PC-3 (cell line): ENCODE measurements at regions not wholly inside any gene's neighbourhood (a gene's known extent, or its start where the extent isn't known, plus 50 kb on each side); places are given as distances from the start of the nearest gene placed in this dataset.

Experiments used
- EZH2 ChIP-seq: fragments of 300-600 bp; sonication (generic); IDR thresholded peaks from one replicate; pipeline ENCODE4 v1.6.1; 2017; ENCODE audit warnings: antibody characterized with exemption, mild to moderate bottlenecking, low read length; ENCODE audit not compliant: unreplicated experiment
- EZH2phosphoT487 ChIP-seq: fragments of 300-600 bp; sonication (generic); IDR thresholded peaks from 2 replicates; pipeline ENCODE4 v1.6.1; 2018; ENCODE audit warnings: mild to moderate bottlenecking, antibody characterized with exemption, low read length, borderline replicate concordance
- TF ChIP-seq, protein P1 (sequence below): fragments of 300-600 bp; sonication (generic); conservative IDR thresholded peaks from 2 replicates; pipeline ENCODE4 v1.5.1; 2017; ENCODE audit warnings: antibody characterized with exemption, low read depth, mild to moderate bottlenecking, low read length

DNA sequence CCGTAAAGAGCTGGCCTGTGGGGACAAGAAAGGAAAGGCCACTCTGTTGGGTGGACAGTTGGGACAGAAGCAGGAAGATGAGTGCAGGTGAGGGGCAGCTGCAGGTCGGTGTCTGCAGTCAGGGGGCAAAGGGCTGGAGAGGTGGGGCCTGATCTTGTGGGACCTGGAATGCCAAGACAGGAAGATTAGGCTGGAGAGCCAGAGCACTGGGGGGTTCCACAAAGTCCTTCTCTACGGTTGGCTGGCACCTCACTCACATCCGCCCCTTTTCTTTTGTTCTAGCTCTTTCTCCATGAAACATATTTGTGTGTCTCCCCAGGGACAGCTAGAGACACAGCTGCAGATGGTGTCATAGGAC lies 404.1 kb downstream of the PTPRU start:
- TF ChIP-seq, protein P1, sequence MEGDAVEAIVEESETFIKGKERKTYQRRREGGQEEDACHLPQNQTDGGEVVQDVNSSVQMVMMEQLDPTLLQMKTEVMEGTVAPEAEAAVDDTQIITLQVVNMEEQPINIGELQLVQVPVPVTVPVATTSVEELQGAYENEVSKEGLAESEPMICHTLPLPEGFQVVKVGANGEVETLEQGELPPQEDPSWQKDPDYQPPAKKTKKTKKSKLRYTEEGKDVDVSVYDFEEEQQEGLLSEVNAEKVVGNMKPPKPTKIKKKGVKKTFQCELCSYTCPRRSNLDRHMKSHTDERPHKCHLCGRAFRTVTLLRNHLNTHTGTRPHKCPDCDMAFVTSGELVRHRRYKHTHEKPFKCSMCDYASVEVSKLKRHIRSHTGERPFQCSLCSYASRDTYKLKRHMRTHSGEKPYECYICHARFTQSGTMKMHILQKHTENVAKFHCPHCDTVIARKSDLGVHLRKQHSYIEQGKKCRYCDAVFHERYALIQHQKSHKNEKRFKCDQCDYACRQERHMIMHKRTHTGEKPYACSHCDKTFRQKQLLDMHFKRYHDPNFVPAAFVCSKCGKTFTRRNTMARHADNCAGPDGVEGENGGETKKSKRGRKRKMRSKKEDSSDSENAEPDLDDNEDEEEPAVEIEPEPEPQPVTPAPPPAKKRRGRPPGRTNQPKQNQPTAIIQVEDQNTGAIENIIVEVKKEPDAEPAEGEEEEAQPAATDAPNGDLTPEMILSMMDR = no peak
- TF ChIP-seq EZH2 (no peak), EZH2phosphoT487 (no peak)
